ENCODE measurements at regions not wholly inside any gene's neighbourhood (a gene's known extent, or its start where the extent isn't known, plus 50 kb on each side); places are given as distances from the start of the nearest gene placed in this dataset.
"Not testable (repeated sequence)": the region's sequence is repeated elsewhere in the genome, so short reads cannot be mapped to it uniquely, and the experiment has no call there.

DNA sequence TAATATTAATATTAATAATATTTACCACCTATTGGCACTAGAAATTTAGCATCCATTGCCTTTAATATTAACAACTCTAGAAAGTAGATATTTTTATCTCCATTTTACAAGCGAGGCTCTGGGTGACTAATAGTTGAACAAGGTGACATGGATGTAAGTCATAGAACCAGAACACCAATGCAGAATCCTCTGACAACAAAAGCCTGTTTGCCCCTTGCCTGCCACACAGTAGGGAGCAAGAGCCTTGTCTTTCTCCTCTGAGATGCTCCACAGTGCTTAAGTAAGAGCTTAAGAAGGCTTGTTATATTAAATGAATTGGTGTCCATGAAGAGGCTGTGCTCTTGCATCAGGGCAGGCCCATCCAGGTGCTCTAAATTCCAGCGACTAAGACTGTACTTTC is 51.2 kb upstream of the LBX1 start:
- no peak for DNase-seq (ENCODE audit: low read depth)

DNA sequence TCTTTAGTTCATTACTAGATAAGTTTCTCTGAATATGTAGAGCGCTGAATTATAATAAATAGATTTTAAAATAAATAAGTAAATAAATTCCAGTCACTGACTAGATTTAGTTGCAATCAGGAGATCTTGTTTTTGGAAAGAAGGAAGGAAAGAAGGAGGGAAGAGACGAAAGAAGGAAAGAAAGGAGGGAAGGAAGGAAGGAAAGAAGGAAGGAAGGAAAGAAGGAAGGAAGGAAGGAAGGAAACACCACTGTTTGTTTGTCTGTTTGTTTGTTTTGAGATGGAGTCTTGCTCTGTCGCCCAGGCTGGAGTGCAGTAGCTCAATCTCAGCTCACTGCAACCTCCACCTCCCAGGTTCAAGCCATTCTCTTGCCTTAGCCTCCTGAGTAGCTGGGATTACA is 51.7 kb upstream of the LBX1 start:
- not testable (repeated sequence) for DNase-seq (ENCODE audit: low read depth)

DNA sequence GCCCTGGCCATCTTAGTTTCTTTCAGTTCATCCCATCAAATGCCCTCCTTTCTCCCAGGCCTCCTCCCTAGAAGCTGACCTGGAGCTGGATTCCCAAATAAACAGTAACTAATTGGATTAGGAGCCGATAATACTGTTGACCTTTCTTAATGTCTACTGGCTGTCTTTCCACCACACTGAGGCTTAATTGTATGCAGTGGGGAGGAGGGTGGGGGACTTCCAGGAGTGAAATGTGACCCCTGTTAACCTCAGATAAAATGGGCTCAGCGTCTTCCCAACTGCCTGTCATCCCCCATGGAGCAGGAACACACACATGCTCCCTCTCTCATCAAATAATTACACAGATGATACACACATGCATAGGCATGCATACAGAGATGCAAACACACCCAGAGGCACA is 53.7 kb upstream of the LBX1 start:
- DNase-seq (ENCODE audit: low read depth), result no peak

DNA sequence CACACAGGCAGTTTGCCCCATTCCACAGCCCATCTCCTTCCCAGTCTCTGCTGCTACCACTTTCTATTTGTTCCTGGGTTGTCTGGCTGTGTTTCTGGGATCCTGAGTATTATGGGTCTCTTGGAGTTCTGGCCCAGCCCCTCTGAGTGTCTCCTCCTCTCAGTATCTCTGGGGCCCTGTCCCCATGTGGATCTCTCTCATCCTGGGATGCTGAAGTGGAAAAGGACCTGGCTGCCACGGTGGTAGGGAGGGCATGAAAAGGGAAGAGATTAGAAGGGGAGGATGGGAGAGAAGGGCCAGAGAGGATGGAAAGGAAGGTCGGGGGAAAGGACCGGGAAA is 54.5 kb upstream of the LBX1 start:
- no peak for DNase-seq (ENCODE audit: low read depth)

DNA sequence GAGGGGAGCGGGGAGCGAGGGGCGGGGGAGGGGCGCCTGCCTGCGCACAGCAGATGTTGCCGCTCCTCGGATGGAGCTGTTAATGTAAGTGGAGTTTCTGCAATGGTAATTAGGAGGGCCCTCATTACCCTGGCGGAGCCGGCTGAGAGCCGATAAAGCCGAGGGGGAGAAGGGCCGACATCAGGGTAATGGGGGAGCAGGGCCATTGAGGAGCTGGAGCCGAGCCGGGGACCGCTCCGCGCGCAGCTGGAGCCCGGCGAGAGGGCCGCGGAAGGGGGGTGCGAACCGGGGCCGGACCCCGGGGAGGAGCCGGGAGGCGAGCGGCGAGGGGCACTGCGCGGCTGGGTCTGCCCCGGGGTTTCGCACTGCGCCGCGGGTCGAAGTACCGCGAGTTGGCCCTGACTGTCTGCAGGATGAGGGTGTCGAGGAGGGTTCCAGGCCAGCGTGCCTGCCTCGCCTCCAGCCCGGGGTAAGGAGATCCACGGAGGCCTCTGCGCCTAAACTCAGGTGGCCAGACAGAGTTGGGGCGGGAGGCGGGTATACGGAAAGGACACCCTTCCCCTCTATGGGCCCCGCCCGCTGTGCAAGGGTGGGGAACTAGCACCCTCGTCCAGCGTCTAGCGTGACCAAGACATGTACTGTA is 55.0 kb upstream of the LBX1 start:
- no peak for DNase-seq (ENCODE audit: low read depth)

DNA sequence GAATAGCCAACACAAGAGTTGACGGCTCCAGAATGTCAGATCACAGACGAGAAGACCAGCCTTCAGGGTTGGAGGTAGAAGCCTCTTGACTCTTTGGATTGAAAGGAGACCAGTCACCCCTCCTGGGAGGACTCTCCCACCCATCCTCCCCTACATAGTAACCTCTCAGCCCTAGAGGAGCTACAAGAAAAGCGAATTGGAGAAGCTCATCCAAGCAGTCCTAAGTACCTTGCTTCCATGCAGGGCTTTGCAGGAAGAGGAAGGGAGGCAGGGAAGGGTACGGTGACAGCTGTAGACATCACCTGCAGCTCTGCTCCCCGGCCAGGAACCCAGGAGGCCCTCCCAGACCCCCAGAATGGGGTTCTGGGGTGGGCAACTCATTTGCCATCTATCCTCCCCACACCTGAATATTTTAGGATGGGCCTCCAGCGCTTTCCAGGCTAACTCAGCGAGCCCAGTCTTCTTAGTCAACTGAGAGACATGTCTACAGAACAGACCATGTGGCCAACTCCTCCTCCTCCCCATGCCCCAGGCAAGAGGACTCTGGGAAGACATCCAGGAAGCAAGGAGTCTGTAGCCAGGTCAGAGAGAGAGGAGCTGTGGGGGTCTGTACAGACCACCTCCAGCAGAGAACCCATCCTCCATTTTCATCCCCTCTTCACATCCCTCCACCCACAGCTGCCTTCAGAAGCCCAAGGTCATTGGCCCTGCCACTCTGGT is 55.6 kb upstream of the LBX1 start:
- DNase-seq (ENCODE audit: low read depth), result no peak

DNA sequence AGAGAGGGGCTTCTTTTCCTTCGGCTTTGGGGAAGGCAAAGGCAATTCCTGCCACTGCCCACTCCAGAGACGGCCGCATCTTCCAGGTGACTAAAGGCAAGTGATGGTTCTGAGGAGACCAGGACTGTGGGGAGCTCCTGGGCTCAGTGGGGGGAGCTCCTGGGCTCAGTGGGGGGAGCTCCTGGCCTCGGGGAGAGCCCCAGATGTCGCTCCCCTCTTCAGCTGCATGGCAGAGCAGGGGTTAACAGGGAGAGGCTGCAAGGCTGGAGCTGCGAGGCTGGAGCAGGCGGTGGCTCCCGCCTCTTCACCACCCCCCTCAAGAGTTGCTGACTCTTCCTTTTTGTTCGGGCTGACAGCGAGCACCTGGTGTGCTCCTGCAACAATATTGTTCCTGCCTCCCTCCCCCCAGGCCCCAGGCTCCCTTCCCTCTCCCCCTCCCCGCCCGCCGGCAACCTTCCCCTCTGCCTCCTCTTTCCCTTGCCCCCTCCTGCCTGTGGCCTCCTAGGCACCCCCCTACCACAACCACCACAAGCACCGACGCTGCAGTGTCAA is 56.3 kb upstream of the LBX1 start:
- no peak for DNase-seq (ENCODE audit: low read depth)

DNA sequence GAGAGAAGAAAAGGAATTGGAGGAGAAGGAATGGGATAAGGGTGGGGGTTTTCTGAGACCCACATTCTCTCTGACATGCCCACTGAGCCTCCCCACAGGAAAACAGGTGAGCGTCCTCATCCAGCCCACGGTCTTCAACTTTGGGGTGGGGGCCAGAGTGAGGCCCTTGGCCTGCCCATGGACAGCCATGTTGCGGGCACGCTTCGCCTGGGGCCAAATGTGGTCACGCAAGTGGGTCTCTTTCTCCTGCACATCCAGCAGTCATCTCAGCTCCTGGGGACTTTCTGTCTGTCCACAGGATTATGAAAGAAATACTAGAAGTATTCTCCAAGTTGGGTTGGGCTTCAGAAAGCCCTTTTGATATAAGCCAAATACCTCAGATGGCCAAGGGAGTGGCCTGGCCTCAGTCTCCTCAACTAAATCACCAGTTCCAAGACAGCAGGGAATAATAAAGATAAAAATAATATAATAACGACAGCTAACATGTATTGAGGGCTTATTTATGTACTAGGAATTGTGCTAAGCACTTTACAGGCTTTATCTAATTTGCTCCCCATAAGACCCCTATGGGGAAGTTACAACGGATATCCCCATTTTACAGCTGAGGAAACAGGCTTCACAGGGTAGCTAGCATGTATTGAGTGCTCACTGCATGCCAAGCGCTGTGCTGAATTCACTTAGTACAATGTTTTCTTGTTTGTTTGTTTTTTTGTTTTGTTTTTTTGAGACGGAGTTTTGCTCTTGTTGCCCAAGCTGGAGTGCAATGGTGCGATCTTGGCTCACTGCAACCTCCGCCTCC is 57.2 kb upstream of the LBX1 start:
- no peak for DNase-seq (ENCODE audit: low read depth)

DNA sequence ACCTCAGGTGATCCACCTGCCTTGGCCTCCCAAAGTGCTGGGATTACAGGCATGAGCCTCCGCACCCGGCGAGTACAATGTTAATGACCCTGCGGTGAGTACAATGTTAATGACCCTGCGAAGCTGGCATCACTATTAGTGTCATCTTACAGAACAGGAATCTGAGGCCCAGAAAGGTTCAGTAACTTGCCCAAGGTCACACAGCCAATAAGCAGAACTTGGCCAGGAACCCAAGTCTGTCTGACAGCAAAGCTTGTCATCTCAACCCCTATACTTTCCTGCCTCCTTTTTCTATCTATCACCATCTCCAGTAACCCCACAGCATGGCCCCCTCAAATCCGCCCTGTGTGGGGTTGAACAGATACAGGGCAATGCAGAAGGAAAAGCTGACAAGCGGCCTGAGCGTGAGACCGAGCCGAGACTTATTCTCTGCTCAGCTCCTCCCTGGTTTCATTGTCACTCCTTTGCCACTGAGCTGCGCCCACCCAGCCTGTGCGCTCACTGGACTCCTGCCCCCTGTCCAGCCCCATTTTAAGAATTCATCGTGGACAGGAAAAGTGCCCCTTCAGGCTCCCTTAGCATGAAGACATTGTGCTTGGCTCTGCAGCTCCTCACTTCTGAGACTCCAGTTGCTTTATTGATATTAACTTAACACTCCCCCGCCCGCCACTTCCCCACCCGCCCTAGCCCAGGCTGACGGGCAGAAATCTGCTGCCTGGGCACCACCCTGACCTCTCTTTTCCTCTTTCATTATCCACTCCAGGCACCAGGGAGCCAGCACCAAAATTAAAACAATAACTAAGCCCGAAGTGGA is 58.1 kb upstream of the LBX1 start:
- no peak for DNase-seq (ENCODE audit: low read depth)

DNA sequence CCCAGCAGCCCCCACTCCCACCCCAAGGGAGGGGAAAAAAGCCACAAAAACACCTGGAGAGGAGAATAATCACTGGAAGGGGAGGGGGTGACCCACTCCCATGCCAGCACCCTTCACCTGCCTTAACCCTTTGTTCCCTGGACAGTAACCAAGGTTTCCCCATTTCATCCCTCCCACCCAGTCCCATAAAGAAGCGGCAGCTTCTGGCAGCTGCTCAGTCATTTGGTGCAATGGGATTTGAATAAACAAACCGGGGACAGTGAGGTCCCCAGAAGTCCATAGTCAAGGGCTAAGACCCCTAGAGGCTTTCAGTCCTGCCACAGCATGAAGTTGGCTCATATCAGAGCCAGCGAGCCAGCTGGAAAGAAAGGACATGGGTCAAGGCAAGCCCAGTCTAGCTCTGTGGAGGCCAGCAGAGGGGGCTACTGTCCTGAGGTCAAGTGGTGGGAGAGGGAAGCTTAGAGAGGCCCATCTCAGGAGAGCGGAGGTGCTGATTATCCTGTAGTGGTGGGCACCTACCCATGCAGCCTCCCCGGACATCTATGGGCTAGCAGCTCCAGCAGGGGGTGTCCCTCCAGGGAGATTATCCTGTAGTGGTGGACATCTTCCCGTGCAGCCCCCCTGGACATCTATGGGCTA is 58.9 kb upstream of the LBX1 start:
- no peak for DNase-seq (ENCODE audit: low read depth)

DNA sequence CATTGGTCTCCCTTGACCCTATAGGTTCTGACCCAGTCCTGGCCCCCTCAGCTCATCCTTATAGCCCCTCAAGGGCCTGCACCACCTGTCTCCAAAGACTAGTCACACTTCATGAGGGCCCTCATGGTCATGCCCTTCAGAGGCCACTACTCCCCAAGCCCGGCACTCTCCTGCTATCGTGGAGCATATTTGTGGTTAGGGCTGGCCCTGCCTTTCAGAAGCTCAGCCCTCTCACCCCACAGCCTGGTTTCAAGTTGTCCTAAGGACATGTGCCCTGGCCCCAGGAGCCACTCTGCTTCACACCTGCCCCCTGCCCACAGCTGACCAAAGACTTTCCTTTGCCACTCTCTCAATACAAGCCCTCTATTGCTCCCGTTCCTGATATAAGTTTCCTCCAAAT is 60.3 kb upstream of the LBX1 start:
- no peak for DNase-seq (ENCODE audit: low read depth)

DNA sequence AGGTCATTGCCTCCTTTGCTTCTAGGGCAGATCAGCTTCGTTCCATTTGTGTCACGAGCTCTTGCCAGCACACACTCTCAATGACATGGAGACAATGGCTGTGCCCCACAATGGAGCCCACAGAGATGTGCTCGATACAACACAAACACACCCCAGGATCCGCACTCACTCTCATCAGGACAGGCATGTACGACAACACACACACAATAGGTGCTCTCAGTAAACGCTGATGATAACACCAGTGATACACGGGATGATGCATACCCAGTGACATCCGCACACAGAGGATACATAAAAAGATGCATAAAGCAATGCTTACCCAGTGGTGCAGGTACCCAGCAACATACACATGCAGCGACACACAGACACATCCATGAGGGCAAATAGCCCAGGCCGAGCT is 61.2 kb upstream of the LBX1 start:
- DNase-seq (ENCODE audit: low read depth), result no peak

DNA sequence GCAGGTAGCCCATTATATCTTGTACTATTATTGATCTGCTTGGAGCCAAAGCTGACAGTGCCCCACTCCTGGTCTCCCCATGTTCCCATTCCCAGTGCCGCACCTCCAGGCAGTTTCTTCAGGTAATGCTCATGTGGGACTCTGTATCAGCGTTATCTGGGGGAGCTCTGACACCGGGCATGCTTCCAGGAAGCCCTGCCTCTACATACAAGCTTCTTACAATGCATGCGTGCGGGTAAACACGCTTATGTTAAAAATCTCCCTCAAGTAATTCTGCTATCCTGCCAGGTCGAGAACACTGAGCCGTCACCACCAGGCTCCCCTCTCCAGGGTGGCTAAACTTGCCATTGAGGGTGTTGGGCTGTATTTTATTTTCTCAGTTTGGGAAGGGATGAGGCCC is 61.6 kb upstream of the LBX1 start:
- DNase-seq (ENCODE audit: low read depth), result no peak

DNA sequence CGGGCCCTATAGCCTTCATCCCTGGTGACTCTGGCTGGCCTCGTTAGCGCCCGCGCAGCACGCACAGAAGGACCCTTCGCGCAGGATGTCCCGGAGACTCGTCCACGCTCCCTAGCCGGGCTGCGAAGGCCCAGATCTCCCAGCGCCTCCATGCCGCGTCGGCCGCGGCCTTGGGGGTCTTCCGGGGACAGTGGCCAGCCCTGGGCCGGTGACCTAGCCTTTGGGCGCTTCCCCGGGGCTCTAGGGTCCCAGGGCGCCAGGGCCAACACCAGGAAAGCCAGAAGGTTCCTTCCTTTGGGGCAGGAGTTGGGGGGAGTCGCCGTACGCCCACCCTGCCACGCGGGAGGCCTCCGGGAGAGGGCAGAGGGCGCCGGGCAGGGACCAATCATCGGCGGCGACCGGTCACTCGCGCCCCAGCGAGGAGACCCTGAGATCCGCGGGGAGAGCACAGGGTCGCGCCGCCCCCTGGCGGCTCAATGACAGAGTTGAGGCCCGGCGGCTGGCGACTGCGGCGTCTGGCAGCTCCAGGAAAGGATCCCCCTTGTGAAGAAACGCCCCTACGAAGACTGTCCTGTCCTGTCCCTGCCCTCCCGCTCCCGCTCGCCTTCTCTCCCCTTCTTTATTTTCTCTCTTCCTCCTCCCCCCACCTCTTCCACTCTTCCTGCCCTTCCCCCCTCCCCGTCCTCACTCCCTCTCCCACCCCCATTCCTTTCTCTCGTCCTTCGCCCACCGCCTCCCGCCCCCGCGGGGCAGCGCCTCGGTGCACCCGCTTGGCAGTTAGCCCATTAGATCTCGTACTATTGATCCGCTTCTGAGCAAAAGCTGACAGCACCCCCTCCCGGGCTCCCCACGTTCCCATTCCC is 62.3 kb upstream of the LBX1 start:
- peak; percentile 31 for DNase-seq (ENCODE audit: low read depth)

DNA sequence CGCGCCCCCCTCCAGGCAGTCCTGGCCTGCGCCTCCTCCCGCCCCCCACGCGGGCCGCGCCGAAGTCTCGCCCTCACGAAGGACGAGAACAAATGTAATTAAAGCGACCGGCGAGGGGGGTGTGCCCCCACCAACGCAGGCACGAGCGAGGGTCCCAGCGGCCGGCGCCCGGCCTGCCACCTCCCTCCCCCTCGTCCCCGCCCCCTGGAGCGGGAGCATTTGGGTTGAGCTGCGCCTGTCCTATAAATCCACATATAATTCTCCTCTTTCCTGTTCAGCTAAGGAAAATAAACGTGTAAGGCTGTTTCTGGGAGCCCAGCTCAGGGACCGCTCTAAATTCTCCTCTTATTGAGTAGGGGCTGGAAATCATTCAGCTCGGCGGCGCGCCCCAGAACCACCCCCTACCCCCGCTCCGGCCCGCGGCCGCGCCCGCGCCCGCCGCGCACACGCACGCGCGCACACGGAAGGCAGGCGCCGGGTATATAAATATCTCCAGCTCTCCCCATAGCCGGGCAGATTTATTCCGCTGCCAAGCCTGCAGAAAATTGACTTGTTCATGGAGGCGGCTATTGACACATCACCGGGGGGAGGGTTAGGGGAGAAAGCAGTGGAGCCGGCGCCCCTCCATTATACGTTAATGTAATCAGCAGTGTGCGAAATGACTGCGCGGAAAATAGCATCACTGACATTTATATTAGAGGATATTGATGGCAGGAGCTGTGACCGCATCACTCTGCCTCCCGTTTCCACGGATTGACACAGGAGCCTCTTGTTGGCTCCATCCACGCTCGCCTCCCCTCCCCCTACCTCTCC is 61.6 kb upstream of the BTRC start:
- DNase-seq (ENCODE audit: low read depth), result no peak

DNA sequence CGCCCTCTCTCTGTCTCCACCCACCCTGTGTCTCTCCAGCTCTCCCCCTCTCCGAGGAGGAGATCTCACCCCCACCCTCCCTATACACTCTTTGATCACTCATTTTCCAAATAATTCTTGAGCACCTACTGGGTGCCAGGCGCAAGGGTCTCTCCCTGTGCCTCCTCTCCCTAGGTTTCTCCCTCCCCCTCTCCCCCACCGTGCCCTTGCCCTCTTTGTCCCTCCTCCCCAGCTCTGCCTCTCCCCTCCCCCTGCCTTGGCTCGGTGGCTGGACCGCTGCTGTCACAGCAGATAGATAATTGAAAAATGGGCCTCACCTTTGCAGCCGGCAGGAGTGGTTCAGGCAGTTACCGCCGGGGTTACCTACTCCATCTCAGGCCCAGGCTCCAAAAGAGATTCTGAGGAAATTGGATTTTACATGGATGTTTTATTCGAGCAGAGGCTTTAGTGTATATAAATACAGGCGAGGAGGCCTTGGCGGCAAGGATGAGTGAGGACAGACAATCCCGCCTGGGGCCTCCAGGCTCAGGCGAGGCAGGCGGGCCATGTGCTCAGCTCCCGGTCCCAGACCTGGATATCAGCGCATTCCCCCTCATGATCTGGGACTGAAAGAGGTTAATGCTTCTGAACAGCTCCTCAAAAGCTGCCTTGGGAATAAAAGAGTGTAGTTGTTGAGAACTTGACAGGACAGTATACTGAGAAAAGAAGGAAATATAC is 60.8 kb upstream of the BTRC start:
- no peak for DNase-seq (ENCODE audit: low read depth)

DNA sequence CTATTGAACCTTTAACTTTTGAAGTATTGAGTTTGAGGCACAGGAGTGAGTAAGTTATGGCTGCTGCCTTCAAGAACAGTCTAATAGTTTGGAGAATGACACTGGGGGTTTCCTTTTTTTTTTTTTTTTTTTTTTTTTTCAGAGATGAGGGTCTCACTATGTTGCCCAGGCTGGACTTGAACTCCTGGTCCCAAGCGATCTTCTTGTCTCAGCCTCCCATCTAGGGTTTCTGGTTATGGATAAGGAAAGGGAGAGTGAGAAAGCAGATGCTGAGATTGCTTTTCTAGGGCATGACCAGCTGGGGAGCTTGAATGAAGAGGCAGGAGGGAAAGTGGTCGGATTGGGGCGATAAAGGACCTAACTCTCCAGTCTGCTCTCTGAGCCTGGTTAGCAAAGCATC is 59.9 kb upstream of the BTRC start:
- no peak for DNase-seq (ENCODE audit: low read depth)

DNA sequence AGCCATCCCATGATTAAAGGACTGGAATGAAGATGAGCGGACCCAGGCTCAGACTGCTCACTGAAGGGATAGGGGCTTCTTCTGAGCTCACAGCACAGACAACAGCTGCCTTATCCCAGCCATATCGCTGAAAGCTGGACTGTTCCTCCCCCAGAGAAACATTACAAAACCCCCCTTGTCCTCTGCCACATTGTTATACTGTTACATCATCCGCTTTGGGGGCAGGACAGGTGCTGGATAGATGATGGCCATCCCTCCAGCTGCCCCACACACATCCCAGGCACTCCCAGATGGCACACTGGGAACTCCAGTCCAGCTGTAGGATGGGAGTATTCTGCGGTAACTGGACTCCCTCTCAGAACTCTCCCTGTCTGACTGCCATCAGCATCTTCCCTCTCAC is 58.7 kb upstream of the BTRC start:
- no peak for DNase-seq (ENCODE audit: low read depth)

DNA sequence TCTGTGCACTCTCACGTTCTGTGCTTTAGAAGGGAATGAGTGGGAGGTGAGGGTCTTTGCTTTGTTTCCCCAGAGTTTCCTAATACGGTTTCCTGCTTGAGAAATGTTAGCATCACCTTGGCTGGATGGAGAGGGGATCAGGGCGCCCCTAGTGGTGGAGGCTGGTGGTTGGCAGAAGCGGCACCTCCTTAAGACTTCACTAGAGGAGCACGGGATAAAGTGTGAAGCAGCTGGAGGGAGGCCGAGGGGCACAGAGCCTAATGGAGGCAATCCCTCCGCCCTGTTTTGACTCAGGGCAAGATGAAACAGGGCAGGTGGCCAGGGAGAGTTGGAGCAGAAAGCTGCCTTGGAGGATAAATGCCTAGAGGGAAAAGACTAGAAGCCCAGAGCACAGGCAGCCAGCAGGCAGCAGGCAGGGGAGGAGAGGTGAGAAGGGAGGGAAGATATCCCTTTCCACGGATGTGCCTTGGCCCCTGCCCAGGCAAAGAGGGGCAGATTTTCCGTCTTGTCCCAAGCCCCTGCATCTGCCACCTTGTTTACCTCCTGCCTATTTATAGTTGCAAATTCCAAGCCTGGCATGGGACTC is 56.0 kb upstream of the BTRC start:
- DNase-seq (ENCODE audit: low read depth), result peak; percentile 36

Measured in stimulated activated CD8-positive, alpha-beta memory T cell treated with anti-CD3 and anti-CD28 coated beads, Interleukin-12 subunit alpha, Interleukin-12 subunit beta, amount 100 ng/mL, for 4 hours (primary cell).